Fibroblast of skin of back (primary cell): ENCODE measurements at regions not wholly inside any gene's neighbourhood (a gene's known extent, or its start where the extent isn't known, plus 50 kb on each side); places are given as distances from the start of the nearest gene placed in this dataset.

Experiments
- DNase-seq: peaks from one replicate; pipeline ENCODE4 v3.0.0-alpha.2; 2013

DNA sequence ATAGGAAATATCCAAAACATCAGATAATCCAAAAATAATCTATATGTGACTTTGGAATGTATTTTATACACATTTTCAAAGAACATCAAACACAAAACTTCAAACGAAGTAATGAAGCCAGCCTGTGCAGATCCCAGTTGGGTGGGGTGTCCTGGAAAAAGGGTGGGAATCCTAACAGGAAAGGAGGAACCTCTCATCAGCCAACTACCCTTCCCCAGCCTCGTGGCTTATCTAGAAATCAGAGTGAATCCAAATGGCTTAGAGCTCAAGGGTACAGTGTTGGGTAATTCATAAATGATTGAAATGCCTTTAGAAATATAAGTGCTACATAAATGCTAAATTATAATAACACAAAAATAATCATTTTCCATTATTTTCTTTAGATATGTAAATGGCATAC lies 115.1 kb upstream of the SOX4 start:
- DNase-seq: no peak

DNA sequence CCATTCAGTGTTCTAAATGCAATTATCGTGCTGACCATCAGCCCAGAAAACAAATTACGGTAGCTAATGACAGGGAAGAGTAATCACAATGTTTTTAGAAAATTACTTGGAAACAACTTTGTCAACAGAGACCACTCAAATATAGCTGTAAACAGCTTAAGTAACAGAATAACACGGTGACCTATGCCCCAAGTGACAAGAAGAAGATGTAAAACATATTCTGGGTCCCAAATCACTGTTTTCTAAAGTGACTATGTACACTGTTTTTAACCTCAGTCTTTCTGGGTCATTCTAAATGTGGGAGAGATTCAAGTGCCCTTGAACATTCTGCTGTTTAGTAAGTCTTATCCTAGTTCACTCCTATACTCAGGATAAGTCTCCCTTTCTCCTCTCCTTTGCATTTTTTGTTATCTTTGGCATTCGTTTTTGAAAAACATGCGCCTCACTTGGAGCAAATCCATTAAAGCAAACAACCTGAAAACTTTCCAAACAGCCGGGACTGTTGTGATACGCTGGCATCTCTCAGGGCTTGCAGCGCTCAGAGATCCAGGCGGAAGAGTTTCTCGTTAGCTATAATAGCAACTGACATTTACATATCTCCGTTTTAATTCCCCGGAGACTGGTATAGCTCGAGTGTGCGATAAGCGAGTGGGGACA lies 114.5 kb upstream of the SOX4 start:
- no peak for DNase-seq

DNA sequence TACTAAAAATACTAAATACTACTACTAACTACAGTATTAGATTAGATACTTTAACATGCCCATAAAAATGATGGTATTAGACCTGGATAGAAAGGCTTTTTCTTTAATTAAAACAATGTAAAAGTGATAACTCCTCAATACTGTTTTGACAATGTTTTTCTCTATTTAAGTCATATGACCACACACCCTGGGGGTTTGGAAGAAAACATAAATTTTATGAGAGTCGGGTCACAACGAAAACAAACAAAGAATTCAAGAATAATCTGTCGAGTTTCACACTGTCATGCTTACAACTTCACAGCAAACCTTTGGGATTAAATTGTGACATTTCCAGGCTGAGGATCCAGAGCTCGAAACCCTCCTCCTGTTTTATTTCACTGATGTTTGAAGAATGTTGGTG lies 107.4 kb upstream of the SOX4 start:
- no peak for DNase-seq

DNA sequence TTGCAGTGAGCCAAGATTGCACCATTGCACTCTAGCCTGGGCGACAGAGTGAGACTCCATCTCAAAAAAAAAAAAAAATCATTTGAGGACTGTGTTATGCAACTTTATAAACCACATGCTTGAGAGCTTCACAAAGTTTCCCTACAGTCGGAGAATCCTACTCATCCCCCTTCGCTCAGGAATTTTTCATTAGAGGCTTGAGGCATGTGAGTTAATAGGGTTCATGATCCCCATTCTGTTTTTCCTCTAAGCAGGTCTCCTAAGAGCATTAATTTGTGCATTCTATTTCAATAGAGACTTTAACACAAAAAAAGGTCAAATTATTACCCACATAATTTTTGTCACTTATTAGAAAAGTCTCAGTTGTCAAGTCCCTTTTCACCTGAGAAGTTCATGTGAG lies 103.7 kb upstream of the SOX4 start:
- no peak for DNase-seq

DNA sequence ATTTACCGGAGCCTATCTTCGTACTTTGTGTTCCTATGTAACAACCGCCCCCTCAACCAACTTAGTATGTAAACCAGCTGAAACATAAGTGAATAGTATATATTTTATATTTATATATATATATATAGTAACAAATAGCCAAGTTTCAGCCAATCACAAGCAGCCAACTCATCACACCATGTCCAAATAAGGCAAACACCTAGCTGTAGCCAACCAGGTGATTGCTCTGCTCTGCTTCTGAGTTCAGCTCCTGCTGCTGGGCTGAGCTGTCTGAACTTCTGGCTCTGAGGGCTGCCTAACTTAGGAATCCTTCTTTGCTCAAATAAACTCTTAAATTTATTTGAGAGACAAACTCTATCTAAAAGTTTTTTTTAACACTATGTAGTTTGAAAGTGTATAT lies 101.6 kb upstream of the SOX4 start:
- DNase-seq: no peak

DNA sequence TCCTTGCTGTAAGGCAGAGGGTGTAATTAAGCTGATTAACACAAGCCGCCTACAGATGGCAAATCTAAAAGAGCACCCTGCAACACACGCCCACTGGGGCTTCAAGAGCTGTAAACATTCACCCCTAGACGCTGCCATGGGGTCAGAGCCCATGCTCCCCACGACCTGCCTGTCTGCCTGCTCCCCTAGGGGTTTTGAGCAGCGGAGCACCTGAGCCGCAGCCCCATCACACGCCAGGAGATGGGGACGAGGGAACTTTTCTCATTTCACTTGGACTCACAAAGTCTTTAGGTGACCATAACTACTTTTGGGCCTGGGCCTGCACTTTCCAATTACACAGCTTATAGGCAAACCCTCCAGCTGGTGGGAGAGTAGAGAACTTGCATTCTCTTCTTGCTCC lies 99.0 kb upstream of the SOX4 start:
- no peak for DNase-seq

DNA sequence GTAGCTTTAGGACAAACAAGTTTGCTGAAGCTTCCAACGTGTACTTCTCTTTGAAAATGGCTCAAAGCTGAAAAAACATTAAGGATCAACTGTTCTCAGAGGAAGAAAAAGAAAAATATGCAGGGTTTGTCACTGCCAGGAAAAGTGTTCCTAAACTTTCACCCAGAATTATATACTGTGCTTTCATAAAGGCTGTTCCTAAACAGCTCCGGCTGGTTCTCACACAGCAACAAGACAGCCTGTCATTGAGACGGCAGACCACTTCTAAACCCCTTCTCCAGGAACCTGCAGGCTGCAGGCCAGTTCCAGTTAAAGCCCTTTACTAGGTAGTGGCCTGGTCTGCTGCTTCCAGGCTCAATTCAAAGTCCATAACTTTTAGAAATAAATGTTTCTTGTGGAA lies 97.4 kb upstream of the SOX4 start:
- DNase-seq: no peak

DNA sequence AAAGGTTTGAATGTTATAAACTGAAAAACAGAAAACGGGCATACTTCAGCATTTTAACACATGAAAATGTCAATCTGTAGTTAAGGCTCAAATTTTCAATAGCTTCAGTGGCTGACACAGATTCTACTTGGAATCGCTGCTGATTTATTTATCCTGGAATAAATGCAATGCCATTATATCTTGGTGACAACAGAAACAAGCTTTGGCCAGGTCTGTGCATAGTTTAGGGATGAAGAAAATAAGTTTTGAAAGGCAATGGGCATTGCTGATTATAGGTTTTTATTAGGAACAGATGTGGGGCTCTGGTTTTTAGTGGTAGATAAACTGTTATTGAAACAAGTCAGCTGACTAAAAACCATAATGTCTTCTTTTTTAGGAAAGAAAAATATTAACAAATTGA lies 96.8 kb upstream of the SOX4 start:
- no peak for DNase-seq

DNA sequence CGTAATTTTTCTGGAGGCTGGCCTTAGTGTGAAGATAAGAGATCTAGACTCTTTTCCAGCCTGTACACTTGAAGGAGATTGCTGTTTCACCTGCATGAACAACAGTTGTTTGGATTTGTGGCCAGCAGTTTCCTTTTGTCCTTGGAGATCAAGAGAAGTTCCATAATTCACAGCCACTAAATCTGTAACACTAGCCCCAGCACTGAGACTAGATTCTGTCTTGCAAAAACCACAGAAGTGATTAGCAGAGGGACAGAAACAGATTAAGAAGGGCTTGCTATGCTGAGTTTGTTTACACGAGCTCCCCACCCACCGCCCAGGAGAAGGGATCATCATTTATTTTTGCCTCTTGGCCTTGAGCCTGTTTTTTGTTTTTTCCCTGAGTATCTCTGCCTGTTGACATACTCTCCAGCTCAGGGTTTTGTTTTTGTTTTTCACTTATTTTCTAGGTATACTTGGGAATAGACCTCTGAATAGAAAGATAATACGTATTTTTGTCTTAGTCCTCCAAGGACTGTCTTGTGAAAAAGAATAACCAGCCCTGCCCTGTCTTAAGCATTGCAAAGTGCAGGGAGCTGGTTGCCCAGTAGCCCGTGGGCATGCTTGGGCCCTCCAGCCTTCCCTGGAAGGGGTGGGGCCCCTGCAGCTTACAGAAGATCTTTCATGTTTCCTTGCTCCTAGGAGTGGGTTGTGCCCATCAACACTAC lies 93.1 kb upstream of the SOX4 start:
- no peak for DNase-seq

DNA sequence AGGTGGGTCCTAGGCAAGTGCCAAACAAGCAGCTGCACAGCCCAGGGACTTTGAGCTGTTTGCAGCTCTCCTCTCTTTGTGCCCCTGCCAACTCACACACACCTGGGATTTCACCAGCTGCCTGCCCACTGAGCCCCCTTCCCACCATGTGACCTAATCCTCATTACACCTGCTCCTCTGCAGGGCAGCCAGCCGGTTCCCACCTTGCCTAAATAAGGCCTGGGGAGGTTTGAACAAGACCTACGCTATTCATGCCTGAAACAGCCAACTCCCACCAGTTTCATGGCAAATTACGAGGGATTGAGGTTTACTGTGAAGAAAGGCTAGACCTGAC lies 92.6 kb upstream of the SOX4 start:
- DNase-seq: no peak

DNA sequence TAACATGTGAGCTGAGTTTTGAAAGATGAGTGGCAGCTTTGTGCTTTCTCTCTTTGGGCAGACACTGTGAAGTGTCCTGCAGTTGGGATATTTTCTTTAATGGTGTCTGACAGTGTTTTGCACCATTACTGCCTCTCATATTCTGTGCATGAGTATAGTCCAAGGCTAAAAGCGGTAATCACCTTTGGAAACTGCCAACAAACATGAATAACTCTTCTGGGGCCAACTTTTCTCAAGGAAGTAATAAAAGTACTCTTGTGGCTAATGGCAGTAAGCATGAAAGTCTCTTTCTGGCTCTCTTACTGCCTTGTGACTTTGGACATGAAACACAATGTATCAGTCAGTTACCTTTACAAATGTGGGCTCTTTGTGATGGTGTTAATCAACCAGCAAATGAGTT lies 91.7 kb upstream of the SOX4 start:
- DNase-seq: no peak

DNA sequence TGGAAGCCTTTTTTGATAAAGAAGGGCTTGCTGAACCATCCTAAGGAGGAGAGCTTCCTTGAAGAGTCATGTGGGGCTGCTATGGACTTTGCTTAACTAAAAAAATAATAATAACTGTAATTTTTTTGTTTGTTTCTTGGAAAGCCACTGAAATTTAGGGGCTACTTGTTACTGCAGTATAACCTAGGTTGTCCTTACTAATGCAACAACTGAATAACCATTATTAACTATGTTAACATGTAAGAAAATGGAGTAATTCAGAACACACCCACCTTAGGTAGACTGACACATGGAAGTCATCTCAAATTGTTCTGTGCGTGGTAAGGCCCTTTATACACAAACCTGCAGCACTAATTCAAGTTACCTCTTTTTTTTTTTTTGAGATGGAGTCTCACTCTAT lies 90.9 kb upstream of the SOX4 start:
- no peak for DNase-seq

DNA sequence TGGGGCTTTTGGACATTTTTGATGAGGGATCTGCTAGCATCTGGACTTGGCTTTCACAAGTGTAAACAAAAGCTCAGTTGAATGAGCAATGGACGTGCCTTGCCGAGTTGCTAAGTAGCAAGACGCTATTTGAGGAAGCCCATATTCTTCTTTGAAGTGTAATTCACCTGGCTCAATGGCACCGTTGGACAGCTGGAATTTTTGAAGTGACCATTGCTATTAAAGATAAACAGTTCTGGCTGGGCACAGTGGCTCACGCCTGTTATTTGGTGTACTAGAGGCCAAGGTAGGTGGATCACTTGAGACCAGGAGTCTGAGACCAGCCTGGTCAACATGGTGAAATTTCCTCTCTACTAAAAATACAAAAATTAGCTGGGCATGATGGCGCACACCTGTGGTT lies 88.8 kb upstream of the SOX4 start:
- no peak for DNase-seq

DNA sequence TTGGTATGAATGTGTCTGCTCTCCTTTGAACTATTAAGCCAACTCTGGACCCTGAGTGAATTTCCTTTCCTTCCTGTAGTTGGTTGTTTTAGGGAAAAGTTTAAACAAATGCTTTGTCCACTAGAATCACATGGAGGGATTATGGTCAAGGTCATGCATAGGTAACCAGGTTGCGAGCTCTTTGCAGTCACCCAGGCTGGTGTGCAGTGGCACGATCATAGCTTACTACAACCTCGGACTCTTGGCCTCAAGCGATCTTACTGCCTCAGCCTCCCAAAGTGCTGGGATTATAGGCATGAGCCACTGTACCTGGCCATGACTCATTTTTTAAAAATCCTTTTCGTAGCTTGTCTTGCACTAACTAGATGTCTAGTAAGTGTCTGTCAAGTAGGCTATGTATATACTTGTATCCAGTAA lies 88.0 kb upstream of the SOX4 start:
- no peak for DNase-seq

DNA sequence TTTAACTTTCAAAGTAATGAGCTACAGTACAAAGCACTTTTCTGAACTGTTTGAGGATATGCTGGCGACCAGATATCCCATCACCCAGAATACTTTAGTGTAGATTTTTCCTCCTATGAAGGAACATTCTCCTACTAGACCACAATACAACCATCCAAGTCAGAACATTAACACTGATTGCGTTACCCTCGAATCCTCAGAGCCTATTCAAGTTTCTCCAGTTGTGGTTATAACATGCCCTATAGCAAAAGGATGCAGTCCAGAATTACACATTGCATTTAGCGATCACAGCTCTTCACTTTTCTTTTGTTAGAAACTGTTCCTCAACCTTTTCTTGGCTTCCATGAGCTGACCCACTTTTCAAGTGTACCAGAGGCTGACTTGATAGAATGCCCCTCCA lies 87.4 kb upstream of the SOX4 start:
- no peak for DNase-seq

DNA sequence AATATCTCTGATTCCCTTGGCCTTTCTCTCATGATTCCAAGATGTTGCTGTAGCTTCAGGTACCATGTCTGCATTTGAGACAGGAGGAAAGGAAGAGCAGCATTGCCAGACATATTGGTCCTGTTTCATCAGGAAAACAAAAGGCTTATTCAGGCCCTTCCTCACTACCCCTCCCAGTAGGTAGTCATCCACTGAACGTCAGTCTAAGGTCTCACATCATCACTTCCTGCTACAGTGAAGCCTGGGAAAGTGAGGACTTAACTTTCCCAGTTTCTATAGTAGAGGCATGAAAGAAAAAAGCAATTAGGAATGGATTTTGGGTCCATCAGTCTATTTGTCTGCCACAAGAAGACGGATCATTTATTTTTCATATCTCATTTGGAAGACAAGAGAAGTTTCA lies 85.7 kb upstream of the SOX4 start:
- DNase-seq: no peak

DNA sequence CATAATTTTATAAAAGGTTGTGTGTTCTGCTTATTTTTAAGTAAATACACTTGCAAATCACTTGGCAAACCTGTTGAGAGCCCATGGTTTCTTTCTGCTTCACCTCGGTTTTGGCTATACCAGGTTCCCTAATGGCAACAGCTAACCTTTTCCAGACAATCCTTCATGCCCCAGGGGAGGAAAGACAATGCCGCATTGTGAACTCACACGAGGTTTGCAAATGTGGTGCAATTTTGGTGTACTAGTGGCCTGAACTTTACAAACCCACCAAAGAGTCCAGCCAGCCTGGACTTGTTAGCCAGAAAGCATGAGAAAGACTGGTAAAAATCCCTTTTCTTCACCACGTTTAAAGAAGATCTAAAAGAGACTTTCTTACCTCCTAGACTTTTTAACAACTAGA lies 84.8 kb upstream of the SOX4 start:
- DNase-seq: no peak

DNA sequence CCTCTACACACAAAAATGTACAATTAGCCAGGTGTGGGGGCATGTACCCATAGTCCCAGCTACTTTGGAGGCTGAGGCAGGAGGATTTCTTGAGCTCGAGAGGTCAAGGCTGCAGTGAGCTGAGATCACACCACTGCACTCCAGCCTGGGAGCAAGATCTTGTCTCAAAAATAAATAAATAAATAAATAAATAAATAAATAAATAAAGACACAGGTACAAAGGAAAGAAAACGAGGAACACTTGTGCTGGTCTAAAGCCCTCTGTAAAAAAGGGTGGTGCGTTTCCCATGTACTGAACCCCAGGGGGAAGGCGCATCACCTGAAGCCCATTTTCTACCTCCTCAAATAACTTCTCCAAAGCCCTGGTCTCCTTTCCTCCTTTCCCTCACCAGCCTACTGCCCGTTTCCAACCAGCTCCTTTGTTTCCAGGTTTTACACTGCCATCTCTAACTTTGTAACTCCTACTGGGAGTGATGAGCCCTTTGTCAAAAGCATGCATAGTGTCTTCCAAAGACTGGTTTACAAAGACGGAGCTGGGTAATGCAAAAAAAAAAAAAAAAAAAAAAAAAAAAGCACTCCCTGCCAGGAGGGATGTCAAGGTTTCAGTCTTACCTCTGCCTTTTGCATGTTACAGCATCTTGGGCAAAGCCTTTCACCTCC lies 81.5 kb upstream of the SOX4 start:
- no peak for DNase-seq

DNA sequence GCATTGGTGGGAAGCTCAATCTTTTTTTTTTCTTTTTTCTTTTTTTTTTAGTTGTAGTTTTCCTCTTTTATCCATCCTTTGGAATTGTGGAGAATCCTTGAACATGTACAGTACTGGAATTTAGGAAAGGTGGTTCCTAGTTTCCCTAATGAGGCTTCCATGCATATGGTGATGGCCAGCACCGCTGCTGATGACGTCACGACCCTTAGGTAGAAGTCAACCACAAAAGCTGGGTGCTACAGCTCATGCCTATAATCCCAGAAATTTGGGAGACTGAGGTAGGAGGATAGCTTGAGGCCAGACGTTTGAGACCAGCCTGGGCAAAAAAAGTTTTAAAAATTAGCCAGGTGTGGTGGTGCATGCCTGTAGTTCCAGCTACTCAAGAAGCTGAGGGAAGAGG lies 79.3 kb upstream of the SOX4 start:
- DNase-seq: no peak

DNA sequence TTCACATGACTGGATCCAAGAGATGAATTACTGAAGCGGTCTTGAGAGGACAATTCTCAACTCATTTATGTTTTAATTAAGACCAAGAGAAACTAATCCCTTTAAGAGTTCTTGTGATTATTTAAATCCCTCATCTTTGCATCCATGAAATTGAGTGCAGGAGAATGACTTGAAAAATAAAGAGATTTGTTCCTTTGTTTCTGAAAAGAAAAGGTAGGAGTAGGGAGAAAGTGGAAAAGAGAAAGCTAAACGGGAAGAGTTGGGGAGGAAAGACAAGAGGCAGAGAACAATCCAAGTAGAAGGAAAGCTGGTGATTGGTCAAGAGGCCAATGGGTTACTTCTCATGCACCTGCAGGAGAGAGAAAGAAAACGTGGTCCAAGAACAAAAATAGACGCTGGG lies 75.2 kb upstream of the SOX4 start:
- no peak for DNase-seq

DNA sequence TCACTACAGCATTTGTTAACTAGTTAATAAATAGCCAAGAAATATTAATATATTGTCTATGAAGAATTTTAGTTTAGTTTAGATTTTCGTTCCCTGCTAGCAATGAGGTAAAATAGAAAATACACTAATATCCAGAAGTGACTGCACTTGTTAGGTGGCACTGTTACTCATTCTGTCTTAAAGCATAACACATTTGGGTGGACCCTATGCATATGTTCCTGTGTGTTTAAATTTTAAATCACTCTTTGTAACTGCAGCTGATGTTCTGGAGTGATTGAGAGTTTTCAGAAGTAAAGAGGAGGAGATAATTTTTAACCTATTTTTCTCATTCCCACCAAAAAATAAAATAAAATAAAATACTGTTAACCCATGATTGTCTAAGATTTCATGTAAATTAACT lies 73.9 kb upstream of the SOX4 start:
- no peak for DNase-seq

DNA sequence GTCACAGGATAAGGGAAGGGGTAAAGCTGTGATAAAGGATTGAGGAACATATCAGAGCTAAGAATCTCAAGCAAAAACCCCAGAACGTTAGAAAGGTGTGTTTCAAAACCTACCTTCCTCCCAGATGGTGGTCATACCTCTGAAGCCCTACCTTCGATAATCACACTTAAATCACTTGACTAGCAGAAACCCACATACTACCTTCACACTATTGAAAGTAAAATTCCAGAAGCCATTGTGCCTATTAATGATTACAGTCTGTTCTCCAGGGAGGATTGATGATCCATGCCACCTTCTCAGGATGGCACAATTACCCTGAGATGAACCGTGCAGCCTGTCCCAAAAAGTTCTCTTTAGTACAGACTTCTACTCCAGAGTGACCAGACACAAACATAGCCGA lies 72.3 kb upstream of the SOX4 start:
- DNase-seq: no peak

DNA sequence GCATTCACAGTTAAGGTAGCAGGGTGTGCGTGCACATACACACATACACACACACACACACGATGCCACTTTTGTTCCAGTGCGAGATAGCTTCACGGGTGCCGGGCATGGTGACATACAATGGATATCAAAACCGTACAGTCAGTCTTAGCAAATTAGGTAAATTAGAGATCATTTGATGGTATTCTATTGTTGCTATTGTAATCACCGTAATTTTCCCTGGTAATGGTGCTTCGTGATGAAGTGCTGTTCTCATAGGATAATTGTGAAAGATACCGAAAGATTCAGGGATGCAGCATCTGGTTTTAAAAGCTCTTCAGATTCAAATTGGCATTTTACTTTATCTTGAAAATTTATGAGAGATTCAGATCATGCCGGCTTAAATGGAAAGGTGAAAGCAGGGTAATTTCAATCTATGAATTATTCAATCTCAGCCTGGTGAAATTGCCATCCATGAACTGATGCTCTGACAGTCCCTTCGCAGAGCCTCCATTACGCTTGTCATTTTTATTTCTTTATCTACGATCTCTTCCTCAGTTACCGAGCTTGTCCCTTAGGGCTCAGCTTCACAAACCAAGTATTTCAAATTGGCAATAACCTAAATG lies 71.3 kb upstream of the SOX4 start:
- no peak for DNase-seq

DNA sequence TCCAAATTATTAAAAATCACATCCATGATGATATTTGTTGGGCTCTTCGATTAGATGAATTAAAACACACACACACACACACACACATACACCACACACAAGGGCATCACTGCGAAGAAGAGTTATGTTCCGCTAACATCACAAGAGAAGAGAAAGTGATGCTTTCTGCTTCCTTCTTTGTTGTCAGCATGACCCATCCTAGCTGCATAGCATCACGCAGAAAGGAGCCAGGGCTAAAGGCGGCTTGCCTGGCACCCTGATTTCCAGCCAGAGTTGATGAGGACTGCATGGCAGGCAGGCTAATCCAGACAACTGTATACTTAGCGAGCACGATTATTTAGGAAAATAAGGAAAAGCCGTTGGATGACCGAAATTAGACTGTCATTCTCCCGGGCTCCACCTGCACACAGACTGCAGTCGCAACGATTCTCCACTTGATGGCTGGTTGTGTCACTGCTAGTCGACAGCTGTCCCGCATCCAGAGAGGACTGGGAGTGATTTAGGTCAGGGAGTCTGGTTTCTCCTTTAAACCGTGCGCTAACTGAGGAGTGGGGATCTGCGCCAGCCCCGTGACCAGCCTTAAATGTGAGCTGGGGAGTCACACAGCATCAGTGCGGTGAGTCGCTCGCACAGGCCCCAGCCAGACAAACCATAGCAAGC lies 70.6 kb upstream of the SOX4 start:
- no peak for DNase-seq
